Bronchial epithelial cell (primary cell): ENCODE measurements at regions not wholly inside any gene's neighbourhood (a gene's known extent, or its start where the extent isn't known, plus 50 kb on each side); places are given as distances from the start of the nearest gene placed in this dataset.

Experiments used
- DNase-seq: peaks from one replicate; pipeline ENCODE4 v3.0.0-alpha.2; 2010; ENCODE audit warnings: low read depth
- FAIRE-seq: peaks from 2 replicates; lab custom pipeline; 2011; peaks lifted over from hg19 to GRCh38; lab: Jason Lieb, UNC
- H3K27me3 ChIP-seq: 2 replicates; pipeline ENCODE4 v1.5.1; 2011; ENCODE audit warnings: low read length; ENCODE audit not compliant: control insufficient read depth, insufficient read depth
- H3K36me3 ChIP-seq: 2 replicates; pipeline ENCODE4 v1.5.1; 2011; ENCODE audit warnings: low read length; ENCODE audit not compliant: control insufficient read depth, insufficient read depth
- H3K4me3 ChIP-seq: 2 replicates; pipeline ENCODE4 v1.5.1; 2011; ENCODE audit warnings: mild to moderate bottlenecking, low read depth, low read length, control low read depth
- TF ChIP-seq, protein P1 (sequence below): IDR thresholded peaks from 2 replicates; pipeline ENCODE4 v1.5.1; 2011; ENCODE audit warnings: mild to moderate bottlenecking, moderate library complexity, low read length, control low read depth, inconsistent platforms; ENCODE audit not compliant: insufficient read depth, severe bottlenecking

DNA sequence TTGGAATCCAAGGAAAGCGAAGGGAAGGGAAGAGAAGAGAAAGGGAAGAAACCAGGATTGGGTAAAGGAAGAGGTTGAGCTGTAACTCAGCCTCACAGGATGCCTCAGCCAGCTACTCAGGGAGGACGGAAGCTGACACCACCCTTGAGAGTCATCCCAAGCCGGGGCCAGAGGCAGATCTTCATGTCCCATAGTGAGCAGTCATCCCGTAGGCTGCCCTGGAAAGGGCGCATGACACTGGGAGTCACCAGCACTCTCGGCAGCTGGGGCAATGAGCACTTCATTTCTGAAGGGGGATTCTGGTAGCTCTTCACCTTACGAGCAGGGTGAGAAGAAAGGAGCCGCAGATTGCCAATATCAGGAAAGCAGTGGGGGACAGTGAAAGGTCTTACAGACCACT lies 60.1 kb upstream of the PCSK6 start:
- Histone ChIP-seq H3K36me3 (no peaks in the 10 kb centered on the region), H3K4me3 (no peak overlapping the region), H3K27me3 (peaks cover 2% of the 10 kb centered on the region)
- TF ChIP-seq, protein P1, sequence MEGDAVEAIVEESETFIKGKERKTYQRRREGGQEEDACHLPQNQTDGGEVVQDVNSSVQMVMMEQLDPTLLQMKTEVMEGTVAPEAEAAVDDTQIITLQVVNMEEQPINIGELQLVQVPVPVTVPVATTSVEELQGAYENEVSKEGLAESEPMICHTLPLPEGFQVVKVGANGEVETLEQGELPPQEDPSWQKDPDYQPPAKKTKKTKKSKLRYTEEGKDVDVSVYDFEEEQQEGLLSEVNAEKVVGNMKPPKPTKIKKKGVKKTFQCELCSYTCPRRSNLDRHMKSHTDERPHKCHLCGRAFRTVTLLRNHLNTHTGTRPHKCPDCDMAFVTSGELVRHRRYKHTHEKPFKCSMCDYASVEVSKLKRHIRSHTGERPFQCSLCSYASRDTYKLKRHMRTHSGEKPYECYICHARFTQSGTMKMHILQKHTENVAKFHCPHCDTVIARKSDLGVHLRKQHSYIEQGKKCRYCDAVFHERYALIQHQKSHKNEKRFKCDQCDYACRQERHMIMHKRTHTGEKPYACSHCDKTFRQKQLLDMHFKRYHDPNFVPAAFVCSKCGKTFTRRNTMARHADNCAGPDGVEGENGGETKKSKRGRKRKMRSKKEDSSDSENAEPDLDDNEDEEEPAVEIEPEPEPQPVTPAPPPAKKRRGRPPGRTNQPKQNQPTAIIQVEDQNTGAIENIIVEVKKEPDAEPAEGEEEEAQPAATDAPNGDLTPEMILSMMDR: no peak
- DNase-seq (no peak), FAIRE-seq (no peak)

DNA sequence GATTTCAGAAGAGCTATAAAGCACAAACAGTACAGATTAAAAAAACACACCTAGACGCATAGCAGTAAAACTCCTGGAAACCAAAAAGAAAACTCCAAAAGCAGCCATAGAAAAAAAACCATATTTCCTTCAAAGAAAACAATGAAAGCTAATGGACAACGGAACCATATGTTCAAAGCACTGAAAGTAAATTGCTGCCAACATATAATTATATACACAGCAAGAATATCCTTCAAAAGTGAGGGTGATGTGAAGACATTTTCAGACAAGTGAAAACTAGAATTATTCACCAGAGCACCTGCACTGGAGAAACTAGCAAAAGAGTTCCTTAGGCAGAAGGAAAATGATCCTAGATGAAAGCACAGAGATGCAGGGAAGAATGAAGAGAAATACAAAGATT lies 58.2 kb upstream of the PCSK6 start:
- Histone ChIP-seq H3K36me3 (no peaks in the 10 kb centered on the region), H3K27me3 (peaks cover 2% of the 10 kb centered on the region), H3K4me3 (no peak overlapping the region)
- no peak for DNase-seq
- TF ChIP-seq, protein P1: no peak
- no peak for FAIRE-seq

DNA sequence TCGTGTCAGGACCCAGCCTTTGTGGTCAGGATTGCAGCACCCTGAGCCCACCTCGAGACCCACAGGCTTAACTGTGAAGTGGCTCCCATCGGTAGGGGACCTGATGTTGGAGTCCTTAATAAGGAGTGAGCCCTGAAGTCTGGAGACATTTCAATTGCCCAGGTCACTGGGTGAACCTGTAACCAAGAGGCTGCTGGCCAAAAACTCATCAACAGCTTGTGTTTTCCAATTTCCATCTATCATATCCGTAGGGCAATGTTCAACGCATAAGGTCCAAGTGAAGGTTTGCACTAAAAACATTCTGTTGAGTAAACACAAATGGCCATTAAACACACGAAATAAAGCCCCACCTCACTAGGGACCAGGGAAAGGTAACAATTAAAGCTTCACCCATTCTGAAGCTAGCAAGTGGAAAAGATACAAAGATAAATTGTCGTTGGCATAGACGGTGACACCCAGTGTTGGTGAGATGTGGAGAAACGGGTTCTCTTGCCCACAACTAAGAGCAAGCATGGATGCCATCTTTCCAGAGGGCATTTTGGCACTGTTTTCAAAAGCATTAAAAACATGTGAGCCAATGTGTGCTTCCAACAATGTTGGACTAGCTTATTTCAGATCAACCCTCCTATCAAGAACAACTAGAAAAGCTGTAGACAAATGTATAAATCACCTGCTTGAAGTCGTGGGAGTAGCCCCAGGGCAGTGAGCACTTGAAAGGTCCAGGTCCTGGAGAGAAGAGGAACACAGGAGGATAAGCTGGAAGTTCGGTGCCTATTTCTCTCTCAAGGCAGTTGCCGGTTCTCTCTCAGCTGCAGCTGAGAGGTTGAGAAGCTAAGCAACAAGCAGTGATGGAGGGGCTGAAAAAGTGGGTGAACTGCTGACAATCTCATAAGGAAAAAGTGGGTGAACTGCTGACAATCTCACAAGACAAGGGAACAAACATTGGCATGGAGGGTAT lies 56.3 kb upstream of the PCSK6 start:
- H3K4me3 ChIP-seq: no peak overlapping the region
- no peaks in the 10 kb centered on the region for H3K27me3 ChIP-seq
- DNase-seq (no peak), FAIRE-seq (peak; percentile 58)
- TF ChIP-seq, protein P1: no peak
- H3K36me3 ChIP-seq: no peaks in the 10 kb centered on the region

DNA sequence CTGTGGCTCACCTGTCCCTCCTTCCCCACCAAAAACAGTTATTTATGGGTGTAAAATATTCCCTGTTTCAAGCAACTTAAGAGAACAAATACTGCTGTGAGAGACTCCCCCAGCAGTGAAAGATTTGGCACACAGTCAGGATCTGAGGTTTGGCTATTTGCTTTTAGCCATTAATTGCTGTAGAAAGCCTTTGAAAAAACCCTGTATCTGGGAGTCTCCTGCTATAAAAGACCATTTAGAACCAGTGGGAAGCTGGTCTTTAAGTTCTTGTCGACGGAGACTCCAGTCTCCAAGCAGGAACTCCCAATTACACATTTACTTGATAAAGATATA lies 55.1 kb upstream of the PCSK6 start:
- no peak overlapping the region for H3K4me3 ChIP-seq
- H3K36me3 ChIP-seq: no peaks in the 10 kb centered on the region
- H3K27me3 ChIP-seq: no peaks in the 10 kb centered on the region
- FAIRE-seq (no peak), DNase-seq (no peak)
- TF ChIP-seq, protein P1: no peak

DNA sequence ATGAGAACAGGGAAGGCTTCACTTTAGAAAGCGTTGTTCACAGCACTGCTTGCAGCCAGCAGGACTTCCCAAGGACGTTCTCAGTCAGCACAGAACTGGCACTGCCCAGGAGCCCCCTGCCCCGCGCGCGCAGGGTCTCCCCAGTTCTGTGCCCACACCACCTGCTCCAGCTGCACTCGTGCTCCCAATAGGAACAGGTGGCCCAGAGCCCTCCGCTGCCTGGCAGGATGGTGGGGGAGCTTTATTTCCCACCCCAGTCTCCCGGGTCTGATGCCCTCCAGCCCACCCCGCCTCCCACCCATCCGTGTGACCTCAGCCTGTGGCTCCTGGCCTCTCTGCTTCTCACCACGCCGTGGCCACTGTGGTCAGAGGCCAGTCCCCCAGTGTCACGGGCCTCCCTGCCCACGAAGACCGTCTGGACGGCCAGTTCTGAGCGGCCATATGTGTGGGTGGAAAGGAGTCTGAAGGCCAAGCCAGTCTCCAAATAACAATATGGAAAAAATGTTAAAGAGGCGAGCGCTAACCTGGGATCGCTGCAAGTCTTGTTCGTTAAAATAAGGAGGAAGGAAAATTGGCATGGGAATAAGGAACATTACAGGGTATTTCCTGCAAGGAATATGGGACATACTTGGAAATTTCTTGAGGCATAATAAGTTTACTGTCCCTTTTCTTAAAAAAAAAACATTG lies 54.6 kb upstream of the PCSK6 start:
- TF ChIP-seq, protein P1: no peak
- no peak overlapping the region for H3K4me3 ChIP-seq
- no peaks in the 10 kb centered on the region for H3K27me3 ChIP-seq
- no peak for DNase-seq
- FAIRE-seq: no peak
- H3K36me3 ChIP-seq: no peaks in the 10 kb centered on the region
